Jurkat, Clone E6-1 (cell line): ENCODE measurements at regions not wholly inside any gene's neighbourhood (a gene's known extent, or its start where the extent isn't known, plus 50 kb on each side); places are given as distances from the start of the nearest gene placed in this dataset.

ENCODE experiments used
- DNase-seq: peaks from one replicate; pipeline ENCODE4 v3.0.0-alpha.2; 2011; ENCODE audit warnings: low read depth, low spot score
- H3K4me3 ChIP-seq: 2 replicates; pipeline ENCODE4 v1.5.1; 2011; ENCODE audit warnings: mild to moderate bottlenecking, low read length, control low read depth, moderate library complexity

DNA sequence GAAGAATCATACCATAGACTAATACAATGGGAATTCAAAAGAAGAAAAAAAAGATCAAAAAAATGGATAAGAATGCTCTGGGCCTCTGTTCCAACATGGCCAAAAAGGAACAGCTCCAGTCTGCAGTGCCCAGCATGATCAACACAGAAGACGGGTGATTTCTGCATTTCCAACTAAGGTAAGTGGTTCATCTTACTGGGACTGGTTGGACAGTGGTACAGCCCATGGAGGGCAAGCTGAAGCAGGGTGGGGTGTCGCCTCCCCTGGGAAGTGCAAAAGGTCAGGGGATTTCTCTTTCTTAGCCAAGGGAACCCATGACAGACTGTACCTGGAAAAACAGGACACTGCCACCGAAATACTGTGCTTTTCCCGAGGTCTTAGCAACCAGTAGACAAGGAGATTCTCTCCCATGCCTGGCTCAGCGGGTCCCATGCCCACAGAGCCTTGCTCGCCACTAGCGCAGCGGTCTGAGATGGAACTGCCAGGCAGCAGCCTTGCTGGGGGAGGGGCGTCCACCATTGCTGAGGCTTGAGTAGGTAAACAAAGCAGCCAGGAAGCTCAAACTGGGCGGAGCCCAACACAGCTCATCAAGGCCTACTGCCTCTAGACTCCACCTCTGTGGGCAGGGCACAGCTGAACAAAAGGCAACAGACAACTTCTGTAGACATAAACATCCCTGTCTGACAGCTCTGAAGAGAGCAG, 428.4 kb downstream of the MN1 start:
- no peak overlapping the region for H3K4me3 ChIP-seq
- DNase-seq = no peak

DNA sequence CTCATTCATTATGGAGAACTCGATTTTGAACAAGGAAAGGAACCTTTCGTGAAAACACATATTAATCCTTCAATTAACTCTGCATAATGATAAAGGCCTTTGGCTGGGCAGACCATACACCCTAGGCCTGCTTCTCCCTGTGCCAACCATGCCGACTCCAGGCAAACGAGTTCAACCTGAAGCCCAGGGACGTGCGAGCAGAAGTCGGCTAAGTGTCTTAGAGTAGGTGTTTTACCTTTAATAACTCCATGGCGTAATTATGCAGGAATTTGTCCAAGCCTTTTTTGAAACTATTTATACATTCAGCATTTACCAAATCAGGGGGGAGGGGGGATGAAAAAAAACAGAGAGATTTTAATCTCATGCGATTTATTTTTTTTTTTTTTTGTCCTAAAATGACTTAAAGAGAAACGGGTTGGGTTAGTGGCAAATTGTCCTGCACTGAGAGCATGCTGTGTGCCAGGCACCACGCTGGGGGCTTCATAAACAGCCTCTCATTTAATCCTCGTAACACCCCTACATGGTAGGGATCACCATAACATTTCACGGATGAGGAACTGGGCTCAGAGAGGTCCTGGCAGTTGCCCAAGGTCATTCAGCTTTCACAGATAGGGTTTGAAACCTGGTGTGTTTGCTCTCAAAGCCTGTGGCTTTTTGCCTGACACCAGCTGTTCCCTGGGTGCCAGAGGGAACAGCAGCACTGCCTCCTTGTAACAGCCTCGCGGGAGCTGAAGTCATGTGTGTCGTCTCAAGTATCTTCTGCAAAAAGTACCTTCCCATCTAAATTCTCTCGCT, 423.9 kb downstream of the MN1 start:
- no peak for DNase-seq
- no peak overlapping the region for H3K4me3 ChIP-seq

GRCh38 chr22:27378311-27378800, 423.2 kb downstream of the MN1 start:
- H3K4me3 ChIP-seq = no peak overlapping the region
- DNase-seq = no peak

- no peak for DNase-seq
- no peak overlapping the region for H3K4me3 ChIP-seq
Observed at GRCh38 chr22:27378995-27379394, 422.6 kb downstream of the MN1 start.

- no peak overlapping the region for H3K4me3 ChIP-seq
Observed at GRCh38 chr22:27380855-27381254, 420.7 kb downstream of the MN1 start.

DNA sequence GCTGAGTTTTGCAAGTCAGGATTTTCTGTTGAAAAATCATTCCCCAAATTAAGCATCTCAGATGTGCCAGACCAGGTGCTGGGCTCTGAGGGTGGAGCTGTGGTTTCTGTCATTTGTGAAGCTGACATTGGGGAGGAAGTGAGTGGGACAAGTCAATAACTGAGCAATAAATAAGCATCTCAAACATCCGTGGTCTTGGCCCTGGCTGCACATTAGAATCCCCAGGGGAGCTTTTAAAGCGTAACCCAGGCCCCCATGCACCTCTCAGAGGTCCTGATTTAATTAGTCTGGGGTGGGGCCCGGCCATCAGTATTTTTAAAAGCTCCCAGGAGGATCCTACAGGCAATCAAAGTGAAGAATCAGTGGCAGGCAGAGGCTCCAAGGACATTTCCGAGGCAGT, 420.0 kb downstream of the MN1 start:
- no peak for DNase-seq
- H3K4me3 ChIP-seq = no peak overlapping the region

More at GRCh38 chr22:27380855-27381254, 420.7 kb downstream of the MN1 start:
- no peak for DNase-seq

GRCh38 chr22:27381960-27382742, 419.4 kb downstream of the MN1 start:
- H3K4me3 ChIP-seq = no peak overlapping the region
- DNase-seq = no peak

DNA sequence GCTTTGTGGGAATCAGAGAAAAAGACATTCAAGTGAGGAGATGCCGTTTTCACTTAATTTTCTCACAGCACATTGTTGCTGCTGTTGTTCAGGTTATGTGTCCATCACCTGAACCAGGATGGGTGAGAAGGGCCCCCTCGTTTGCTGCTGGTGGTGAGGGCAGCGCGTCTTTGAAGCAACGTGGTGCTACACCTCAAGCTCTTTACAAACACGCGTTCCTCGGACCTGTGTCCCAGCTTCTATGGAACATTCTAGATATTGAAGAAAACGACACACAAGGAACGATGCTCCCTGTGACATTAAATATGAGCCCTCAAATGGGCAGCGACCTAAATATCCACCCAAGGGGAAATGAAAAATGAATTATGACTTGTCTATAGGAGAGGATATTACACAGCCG, 418.6 kb downstream of the MN1 start:
- DNase-seq = no peak
- no peak overlapping the region for H3K4me3 ChIP-seq

GRCh38 chr22:27383896-27384295, 417.7 kb downstream of the MN1 start:
- H3K4me3 ChIP-seq = no peak overlapping the region
- no peak for DNase-seq

DNA sequence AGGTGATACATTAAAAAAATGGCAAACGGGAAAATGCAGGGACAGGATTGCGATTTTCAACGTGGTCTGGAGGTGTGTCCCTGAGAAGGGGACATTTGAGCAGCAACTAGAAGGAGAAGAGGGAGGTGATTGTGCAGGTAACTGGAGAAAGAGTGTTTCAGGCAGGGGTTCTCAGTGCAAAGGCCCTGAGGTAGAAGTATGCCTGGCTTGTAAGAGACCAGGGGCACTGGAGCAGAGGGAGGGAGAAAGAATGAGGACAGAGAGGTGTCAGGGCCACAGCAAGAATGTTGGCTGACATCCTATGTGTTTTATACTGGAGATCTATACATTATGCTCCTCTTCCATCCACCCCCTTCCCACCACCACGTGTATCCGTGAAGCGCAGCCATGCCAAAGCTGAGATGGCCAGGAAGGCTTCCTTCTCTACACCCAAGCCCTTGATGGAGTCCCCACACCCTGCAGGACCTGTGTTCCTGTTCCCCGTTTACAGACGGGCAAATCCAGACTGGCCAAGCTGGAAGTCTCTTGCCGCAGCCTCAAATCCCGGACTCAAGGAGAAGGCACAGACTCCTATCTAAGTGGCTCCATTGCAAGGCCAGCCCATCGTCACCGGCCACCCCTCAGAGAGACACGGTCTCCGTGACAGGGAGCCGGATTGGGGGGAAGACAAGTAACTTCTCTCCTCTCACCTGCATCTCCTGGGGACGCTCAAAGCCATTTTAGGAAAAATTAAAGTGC, 416.1 kb downstream of the MN1 start:
- no peak overlapping the region for H3K4me3 ChIP-seq
- no peak for DNase-seq

DNA sequence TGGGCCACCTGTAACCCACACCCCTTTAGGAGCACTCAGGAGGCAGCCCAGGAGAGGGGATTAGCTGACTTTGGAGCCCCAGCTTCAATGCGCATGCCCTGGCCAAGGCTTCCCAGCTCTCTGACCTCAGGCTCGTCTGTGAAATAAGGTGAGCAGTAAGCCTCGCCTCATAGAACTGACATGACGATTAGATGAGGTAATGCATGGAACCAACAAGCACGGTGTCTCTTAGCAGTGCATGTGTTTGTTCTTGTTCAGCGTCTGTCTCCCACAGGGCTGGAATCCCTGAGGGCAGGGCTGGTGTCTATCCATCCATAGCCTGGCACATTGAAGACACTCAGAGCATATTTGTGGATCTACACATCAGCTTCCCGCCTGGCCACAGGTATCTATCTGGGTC, 415.4 kb downstream of the MN1 start:
- DNase-seq = no peak
- no peak overlapping the region for H3K4me3 ChIP-seq

GRCh38 chr22:27387561-27387960, 414.0 kb downstream of the MN1 start:
- no peak for DNase-seq
- no peak overlapping the region for H3K4me3 ChIP-seq

DNA sequence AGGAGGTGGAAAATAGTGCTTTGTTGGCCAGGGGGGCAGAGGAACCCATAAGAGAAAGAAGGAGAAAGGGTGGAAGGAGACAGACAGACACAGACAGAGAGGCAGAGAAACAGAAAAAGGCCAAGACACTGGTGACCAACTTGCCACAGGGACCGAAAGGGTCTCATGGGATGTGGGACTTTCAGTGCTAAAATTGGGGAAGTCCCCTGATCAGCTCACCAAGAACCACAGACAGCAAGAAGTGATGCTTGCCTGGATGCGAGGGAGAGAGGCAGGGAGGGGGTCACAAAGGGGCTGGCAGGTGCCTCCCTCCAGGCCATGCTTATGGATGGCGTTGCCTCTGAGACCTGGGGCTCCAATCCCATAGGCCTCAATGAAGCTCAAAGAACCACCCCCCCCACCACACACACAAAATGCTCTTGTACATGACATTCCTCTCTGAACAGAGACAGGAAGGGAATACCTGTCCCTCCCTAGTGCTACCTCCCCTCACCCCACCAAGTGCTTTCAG, 413.4 kb downstream of the MN1 start:
- no peak for DNase-seq
- H3K4me3 ChIP-seq = no peak overlapping the region

DNA sequence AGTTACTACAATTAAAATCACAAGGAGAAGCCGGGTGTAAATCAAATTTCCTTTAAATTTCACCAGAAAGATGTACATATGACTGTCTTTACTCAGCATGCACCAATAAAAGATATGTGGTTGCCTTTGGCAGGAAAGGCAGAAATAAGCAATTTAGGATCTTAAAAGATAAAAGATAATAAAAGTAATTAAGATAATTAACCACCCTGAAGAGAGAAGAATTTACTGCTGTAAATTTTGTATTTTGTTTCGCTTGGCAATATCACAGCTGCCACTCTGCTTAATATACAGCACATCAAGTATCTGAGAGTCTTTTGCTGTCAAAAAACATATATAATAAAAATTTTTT, 411.9 kb downstream of the MN1 start:
- no peak overlapping the region for H3K4me3 ChIP-seq
- DNase-seq = no peak

GRCh38 chr22:27391092-27391770, 410.3 kb downstream of the MN1 start:
- H3K4me3 ChIP-seq = no peak overlapping the region

GRCh38 chr22:27393371-27393770, 408.2 kb downstream of the MN1 start:
- no peak for DNase-seq
- H3K4me3 ChIP-seq = no peak overlapping the region

More at GRCh38 chr22:27391092-27391770, 410.3 kb downstream of the MN1 start:
- no peak for DNase-seq

GRCh38 chr22:27394806-27395404, 406.7 kb downstream of the MN1 start:
- no peak overlapping the region for H3K4me3 ChIP-seq
- DNase-seq = no peak
